ENCODE measurements at regions not wholly inside any gene's neighbourhood (a gene's known extent, or its start where the extent isn't known, plus 50 kb on each side); places are given as distances from the start of the nearest gene placed in this dataset.

- Histone ChIP-seq H3K36me3 (ENCODE audit: control insufficient read depth, insufficient read depth, low read length) (no peaks in the 10 kb centered on the region), H3K27me3 (replicated peaks; ENCODE audit: control insufficient read depth, insufficient read depth, low read length) (peaks cover 2% of the 10 kb centered on the region; the same call in 1 of the 2 replicates), H3K4me3 (replicated peaks; ENCODE audit: low read depth, low read length) (no peak overlapping the region)
- no peak for DNase-seq (ENCODE audit: extremely low read depth, insufficient read length)
- TF ChIP-seq, protein P1, sequence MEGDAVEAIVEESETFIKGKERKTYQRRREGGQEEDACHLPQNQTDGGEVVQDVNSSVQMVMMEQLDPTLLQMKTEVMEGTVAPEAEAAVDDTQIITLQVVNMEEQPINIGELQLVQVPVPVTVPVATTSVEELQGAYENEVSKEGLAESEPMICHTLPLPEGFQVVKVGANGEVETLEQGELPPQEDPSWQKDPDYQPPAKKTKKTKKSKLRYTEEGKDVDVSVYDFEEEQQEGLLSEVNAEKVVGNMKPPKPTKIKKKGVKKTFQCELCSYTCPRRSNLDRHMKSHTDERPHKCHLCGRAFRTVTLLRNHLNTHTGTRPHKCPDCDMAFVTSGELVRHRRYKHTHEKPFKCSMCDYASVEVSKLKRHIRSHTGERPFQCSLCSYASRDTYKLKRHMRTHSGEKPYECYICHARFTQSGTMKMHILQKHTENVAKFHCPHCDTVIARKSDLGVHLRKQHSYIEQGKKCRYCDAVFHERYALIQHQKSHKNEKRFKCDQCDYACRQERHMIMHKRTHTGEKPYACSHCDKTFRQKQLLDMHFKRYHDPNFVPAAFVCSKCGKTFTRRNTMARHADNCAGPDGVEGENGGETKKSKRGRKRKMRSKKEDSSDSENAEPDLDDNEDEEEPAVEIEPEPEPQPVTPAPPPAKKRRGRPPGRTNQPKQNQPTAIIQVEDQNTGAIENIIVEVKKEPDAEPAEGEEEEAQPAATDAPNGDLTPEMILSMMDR (IDR thresholded peaks at IDR 0.05; ENCODE audit: insufficient read depth, low read length, poor library complexity, severe bottlenecking): no peak
These were observed 263.4 kb downstream of the FOXD2 start for GRCh38 chr1:47701283-47701682.

DNA sequence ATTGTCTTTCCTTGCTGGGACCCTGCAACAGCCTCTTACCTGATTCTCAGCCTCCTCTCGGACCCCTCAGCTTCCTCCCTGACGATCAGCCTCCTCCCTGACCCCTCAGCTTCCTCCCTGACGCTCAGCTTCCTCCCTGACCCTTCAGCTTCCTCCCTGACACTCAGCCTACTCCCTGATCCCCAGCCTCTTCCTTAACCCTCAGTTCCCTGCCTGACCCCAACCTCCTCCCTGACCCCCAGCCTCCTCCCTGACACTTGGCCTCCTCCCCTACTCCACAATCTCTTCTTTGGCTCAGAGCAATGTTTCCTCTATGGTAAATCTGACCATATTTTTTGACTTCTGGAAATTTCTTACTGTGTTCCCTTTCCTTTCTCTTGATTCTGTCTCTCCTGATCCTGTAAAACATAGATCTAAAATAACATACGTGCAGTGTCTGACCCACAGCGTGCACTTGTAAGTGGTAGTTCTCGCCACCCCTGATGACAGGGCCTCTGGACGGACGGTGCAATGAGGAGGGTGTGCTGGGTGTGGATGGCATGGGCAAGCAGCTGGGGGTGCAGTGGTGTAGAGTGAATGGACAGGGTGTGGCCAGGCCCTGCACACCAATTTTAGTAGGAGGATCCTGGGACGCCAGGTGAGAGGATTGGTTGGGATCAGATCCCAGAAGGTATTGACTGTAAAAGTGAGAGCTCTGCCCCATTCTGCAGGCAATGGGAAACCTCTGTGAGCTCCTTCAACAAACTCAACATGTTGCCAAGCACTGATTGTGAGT is 264.1 kb downstream of the FOXD2 start:
- DNase-seq (ENCODE audit: extremely low read depth, insufficient read length): no peak
- H3K4me3 ChIP-seq (replicated peaks; ENCODE audit: low read depth, low read length): no peak overlapping the region
- H3K36me3 ChIP-seq (ENCODE audit: control insufficient read depth, insufficient read depth, low read length): no peaks in the 10 kb centered on the region
- TF ChIP-seq, protein P1 (IDR thresholded peaks at IDR 0.05; ENCODE audit: insufficient read depth, low read length, poor library complexity, severe bottlenecking): no peak
- H3K27me3 ChIP-seq (replicated peaks; ENCODE audit: control insufficient read depth, insufficient read depth, low read length): peaks cover 2% of the 10 kb centered on the region; the same call in 1 of the 2 replicates

DNA sequence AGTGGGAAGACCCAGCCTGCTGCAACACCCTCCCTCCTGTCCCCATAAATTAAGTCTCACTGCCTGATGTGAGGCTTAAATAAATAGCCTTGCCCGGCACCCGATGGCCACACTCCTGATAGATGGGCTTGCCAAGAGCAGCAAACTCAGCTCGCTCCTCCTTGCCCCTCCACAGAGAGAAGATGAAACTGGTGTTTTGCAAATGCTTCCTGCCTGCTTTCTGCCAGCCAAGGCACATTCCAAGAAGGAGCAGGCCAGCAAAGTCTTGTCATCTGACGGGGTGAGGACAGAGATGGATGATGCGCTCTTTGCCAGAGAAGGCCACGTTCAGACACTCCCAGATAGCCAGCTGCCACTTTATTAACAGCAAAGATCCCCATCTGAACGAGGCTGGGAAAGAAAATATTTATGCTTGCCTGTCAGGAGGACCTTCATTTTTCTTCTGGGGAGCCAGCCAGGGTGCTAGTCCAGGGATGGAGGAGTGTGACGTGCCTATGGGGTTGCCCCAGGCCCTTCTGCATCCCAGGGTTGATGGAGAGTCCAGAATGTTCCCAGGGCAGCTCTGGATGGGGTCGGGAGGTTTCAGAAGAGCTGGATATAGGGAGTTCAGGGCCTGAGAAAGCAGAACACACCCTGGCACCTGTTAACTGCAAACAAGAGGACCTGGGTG is 265.4 kb downstream of the FOXD2 start:
- Histone ChIP-seq H3K4me3 (replicated peaks; ENCODE audit: low read depth, low read length) (no peak overlapping the region), H3K36me3 (ENCODE audit: control insufficient read depth, insufficient read depth, low read length) (no peaks in the 10 kb centered on the region), H3K27me3 (replicated peaks; ENCODE audit: control insufficient read depth, insufficient read depth, low read length) (0 out of 2 replicates have a peak, but pooled peaks cover 2% of the 10 kb centered on the region)
- DNase-seq (ENCODE audit: extremely low read depth, insufficient read length): no peak
- TF ChIP-seq, protein P1 (IDR thresholded peaks at IDR 0.05; ENCODE audit: insufficient read depth, low read length, poor library complexity, severe bottlenecking): no peak

DNA sequence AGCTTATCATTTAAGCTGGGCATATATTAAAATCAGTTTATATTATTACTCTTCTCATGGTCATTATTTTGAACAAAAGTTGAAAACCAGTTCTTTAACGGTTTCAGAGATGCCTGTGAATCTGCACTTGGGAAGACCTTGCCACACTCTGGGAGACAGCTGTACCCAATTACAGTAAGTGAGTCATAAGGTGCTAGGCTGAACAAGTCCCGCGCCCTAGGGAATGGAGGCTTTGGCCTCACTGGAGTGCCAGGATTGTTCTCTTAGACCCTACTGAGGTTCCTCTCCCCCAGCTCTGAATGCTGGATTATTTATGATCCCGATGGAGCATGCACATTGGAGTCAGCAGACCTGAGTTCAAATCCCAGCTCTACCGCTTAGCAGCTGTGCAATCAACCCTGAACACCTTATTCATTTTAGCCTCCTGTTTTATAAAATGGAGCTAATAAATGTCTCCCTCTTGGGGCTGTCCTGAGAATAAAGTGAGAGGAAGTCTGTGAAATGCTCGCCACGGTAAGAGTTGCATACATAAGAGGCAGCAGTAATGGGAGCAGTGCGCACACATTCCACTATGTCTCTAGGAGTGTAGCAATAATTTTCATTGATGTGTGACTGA is 266.2 kb downstream of the FOXD2 start:
- Histone ChIP-seq H3K27me3 (replicated peaks; ENCODE audit: control insufficient read depth, insufficient read depth, low read length) (0 out of 2 replicates have a peak, but pooled peaks cover 2% of the 10 kb centered on the region), H3K36me3 (ENCODE audit: control insufficient read depth, insufficient read depth, low read length) (no peaks in the 10 kb centered on the region), H3K4me3 (replicated peaks; ENCODE audit: low read depth, low read length) (no peak overlapping the region)
- no peak for DNase-seq (ENCODE audit: extremely low read depth, insufficient read length)
- TF ChIP-seq, protein P1 (IDR thresholded peaks at IDR 0.05; ENCODE audit: insufficient read depth, low read length, poor library complexity, severe bottlenecking): peak; percentile 16

- DNase-seq (ENCODE audit: extremely low read depth, insufficient read length): no peak
- Histone ChIP-seq H3K27me3 (replicated peaks; ENCODE audit: control insufficient read depth, insufficient read depth, low read length) (peaks cover 2% of the 10 kb centered on the region; the same call in 1 of the 2 replicates), H3K4me3 (replicated peaks; ENCODE audit: low read depth, low read length) (no peak overlapping the region), H3K36me3 (ENCODE audit: control insufficient read depth, insufficient read depth, low read length) (no peaks in the 10 kb centered on the region)
- TF ChIP-seq, protein P1 (IDR thresholded peaks at IDR 0.05; ENCODE audit: insufficient read depth, low read length, poor library complexity, severe bottlenecking): no peak
These were observed 267.8 kb downstream of the FOXD2 start for GRCh38 chr1:47705517-47706130.
